RPMI7951 (cell line): ENCODE measurements at regions not wholly inside any gene's neighbourhood (a gene's known extent, or its start where the extent isn't known, plus 50 kb on each side); places are given as distances from the start of the nearest gene placed in this dataset.
"Not testable (repeated sequence)": the region's sequence is repeated elsewhere in the genome, so short reads cannot be mapped to it uniquely, and the experiment has no call there.

Source experiments
- DNase-seq: peaks from one replicate; pipeline ENCODE4 v3.0.0-alpha.2; 2012; ENCODE audit warnings: low read depth

DNA sequence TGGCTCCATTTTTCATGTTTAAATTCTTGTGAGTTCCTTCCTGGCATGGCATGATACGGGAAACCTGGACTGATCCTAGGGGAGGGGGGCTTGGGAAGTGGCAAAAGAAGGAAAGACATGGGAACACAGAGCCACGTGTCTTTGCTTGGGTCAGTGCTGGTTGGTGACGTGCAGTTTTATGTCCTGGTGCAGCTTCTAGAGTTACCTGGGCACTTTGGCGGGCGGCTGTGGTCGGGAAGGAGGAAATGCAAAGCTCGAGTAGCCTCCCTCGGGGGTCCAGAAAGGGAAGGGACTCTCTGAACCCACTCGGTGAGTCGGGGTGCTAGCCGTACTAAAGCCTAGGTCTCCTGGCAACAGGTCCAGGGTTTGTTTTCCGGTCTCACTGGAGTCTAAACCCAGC lies 94.6 kb downstream of the APOB start:
- no peak for DNase-seq

DNA sequence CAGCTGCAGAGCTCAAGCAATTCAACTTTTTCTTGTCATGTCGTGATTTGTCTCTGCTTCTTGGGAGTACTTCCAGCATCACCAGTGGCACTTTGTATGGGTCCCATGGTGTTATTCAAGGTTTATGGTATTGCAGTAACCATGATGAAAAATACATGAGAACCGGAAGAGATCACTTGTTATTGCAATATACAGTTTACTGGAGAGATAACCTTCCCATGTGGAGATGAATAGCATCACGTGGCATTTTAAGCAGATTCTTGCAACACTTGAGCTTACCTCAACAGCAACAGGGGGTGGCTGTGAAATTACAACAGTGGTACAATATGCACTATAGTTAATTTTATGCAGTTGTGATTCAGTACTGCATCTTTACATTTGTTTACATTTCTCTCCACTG lies 97.4 kb downstream of the APOB start:
- DNase-seq, result no peak

DNA sequence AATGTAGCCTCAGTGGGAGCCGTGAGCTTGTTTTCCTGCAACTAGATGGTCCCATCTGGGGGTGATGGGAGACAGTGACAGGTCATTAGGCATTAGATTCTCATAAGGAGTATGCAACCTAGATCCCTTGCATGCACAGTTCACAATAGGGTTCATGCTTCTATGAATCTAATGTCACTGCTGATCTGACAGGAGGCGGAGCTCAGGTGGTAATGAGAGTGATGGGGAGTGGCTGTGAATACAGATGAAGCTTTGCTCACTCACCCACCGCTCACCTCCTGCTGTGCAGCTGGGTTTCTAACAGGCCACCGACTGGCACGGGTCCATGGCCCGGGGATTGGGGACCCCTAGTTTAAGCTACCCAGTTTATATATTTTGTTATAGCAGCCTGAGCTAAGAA lies 100.2 kb downstream of the APOB start:
- DNase-seq, result not testable (repeated sequence)

DNA sequence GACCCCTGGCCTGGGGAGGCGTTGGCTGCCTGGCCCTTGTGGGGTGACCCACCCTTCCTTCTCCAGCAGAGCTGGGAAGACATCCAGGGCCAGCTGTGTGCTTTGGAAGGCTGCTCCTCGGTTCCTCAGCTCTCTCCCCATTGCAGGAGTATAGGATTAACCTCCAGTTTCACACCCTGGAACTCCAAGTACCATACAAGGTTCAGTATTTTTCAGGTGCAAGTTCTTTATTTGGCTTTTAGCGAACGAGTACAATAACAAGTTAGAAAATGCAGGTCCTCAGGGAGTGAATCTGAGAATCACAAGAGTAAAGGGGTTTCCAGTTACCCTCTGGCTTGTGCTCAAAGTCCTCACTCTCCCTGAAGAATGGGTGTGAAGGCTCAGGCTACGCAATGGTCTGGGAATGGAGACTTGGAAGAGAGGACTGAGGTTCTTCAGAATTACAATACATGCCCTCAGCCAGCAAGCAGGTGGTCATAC lies 101.2 kb downstream of the APOB start:
- DNase-seq, result no peak

DNA sequence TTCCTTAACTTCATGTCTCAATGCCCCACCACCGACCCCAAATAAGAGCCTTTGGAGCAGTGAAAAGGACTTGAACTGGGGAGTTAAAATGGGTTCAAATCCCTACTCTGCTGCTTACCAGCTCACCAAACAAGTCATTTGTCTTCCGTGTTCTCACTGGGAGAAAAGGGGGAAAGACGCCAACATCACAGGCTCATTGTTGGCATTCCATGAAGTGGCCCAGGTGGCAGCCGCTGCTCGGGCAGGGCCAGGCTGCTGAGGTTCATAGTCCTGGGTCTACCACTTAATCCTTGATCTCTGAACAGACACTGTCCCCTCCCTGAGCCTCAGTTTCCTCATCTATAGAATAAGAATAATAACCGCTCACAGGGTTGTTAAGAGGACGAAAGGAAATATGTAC lies 103.0 kb downstream of the APOB start:
- no peak for DNase-seq

DNA sequence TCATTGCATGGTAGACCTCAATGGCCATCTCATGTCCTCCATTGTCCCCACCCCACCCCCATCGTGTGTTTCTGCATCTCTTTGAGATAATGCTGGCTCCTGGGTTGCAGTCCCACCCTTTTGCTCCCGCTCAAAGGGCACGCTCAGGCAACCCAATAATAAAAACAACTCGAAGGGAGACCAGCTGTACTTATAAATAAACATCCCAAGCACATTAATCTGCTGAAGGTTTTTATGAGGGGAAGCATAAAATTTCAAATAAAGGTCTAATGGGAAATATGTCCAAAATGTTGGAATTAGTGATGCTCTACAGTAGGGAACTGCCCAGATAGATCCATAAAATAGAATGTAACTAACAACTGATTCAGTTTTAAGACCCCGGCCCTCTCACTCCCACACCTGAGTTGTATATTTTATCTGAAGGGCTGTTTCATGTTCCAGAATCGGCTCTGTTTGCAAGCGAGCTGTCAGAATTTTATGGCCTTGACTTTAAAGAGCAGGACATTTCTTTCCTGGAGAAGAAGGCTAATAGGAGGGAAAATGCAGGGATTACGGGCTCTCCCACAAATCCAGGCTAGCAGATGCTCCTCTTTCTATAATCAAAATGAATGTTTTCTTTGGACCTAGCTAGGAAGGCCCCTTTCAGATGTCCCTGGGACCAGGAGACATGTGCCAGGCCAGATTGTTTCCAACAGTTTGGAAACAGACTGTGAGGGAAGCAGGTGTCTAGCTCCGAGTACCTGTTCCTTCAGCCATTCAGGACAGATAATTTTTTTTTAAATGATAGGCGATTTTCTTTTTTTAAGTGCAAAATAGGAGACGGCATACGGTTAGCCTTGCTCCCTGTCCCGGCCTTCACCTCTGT lies 103.7 kb downstream of the APOB start:
- no peak for DNase-seq

DNA sequence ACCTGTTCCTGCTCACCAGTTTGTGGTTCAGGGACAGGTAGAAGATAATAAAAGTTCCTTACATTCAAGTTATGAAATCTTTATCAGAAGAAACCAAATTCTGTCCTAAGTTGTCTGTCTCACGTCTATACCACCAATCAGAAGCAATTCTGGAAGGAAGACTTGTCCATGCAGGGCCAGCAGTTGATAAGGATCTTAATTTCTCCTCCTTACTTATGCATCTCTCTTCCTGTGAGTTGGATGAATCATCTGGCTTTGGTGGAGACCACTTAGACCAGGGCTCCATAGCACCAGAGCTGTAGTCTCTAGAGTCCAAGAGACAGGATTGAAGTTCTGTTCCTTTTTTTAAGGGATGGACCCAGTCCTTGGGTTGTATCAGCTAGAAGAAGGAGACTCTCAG lies 106.5 kb downstream of the APOB start:
- no peak for DNase-seq

DNA sequence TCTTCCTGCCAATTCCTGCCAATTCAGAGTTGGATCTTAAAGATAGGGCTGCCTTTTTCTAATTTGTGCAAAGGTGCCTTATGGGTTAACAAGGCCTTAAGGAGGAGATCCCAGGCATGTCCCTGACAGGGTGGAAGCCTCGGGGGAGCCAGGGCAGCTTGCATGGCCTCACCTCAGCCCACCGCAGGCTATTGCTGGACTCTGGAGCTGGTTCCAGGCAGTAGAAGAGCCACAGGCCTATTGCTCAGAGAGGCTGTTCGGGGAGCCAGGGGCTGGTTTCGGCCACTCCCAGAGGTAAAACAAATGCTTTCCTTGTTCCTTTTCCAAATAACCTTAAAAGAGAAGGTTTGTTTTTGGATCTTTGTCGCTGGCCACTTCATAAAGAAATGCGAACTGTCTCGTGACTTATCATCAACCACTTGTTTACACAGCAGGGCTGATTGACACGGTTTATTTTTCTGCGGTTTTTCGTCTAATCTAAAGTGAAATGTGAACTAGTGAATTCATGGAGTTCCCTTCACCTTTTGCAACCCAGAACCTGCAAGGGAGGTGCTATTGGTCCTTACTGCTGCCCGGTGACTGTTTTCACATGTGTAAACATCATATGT lies 108.6 kb downstream of the APOB start:
- no peak for DNase-seq

DNA sequence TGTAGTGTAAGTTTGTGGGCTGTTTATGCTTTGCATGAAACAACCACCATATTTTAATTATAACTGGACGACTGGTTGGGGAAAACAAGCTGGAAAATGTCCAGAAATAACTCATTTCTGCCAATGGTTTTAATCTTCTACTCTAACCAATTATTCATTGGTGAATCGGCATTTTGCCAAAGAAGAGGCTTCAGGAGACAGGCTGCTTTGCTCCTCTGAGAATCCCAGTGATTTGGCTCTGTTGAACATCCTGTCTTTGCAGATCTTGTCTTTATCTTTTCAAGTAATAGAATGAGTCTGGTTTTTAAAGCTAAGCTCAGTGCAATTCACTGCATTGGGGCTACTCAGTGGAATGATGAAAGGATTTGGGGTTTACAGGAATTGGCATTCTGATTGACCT lies 109.6 kb downstream of the APOB start:
- DNase-seq, result no peak

DNA sequence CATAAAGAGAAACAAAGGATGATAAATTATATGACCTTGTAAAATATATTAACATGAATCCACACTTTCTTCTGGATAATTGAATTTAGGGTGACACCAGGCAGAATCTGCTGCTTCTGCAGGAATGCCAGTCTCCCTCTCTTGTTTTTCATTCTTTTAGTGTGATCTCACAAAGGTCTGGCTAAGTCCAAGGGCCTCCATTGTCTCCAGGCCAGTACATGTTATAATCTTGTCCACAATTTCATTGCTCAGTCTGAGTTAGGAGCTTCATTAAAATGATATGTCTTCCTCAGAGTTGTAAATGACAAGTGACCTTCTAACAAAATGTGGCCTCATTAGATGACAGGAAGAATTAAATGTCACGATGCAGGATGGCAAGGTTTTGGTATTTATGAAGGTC lies 110.2 kb downstream of the APOB start:
- DNase-seq, result no peak

DNA sequence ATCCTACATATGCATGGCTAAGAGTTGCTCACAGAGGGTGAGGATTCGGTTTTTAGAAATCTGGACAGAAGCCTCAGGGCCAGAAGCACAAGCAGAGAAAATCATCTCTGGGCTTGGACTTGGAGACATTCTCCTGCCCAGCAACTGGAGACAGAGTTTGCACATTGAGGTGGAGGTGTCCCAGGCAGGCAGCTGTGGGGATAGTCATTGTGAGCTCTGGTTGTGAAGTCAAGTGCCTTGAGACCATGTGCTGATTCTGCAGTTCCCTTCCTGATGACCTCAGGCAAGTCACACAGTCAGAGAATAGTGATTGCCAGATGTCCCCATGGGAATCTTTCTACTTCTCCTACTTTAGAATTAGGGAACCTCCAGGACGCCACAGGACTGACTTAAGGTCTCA lies 108.4 kb upstream of the LDAH start:
- no peak for DNase-seq

DNA sequence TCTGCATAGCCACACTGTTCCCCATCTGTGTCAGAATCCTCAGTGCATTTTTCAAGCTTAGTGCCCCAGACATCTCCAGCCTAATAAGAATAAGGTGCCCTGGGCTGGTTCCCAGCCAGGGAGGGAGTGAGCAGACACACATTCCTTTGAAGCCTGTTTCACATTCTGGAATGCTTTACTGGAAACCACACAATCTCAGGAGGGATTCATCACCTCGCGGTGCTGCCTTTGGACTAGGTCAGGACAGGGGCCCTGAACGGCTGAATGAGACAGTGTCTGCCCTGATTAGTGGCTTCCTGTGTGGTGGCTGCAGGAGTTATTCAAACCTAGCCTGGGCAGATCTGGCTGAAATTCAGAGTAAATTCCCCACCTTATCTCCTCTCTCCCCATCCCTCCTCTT lies 108.0 kb upstream of the LDAH start:
- DNase-seq, result peak; percentile 40

DNA sequence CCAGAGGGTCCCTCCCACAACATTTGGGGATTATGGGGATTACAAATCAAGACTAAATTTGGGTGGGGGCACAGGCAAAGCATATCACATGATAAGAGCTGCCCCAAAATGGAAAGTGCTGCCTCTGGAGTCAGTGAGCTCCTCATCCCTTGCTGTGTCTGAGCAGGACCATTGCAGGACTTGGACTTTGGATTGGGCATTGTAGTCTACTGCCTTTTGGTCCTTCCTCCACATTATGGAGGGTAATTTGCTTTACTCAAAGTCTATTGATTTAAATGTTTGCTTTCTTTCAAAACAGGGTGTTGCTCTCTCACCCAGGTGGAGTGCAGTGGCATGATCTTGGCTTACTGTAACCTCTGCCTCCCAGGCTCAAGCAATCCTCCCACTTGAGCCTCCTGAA lies 106.8 kb upstream of the LDAH start:
- no peak for DNase-seq

DNA sequence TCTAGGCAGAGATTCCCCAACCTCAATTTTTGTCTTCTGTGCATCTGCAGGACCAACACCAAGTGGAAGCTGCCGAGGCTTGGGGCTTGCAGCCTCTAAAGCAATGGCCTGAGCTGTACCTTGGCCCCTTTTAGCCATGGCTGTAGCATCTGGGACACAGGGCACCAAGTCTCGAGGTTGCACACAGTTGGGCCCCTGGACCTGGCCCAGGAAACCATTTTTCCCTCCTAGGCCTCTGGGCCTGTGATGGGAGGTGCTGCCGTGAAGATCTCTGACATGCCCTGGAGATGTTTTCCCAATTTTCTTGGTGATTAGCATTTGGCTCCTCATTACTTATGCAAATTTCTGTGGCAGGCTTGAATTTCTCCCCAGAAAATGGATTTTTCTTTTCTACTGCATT lies 105.7 kb upstream of the LDAH start:
- no peak for DNase-seq

DNA sequence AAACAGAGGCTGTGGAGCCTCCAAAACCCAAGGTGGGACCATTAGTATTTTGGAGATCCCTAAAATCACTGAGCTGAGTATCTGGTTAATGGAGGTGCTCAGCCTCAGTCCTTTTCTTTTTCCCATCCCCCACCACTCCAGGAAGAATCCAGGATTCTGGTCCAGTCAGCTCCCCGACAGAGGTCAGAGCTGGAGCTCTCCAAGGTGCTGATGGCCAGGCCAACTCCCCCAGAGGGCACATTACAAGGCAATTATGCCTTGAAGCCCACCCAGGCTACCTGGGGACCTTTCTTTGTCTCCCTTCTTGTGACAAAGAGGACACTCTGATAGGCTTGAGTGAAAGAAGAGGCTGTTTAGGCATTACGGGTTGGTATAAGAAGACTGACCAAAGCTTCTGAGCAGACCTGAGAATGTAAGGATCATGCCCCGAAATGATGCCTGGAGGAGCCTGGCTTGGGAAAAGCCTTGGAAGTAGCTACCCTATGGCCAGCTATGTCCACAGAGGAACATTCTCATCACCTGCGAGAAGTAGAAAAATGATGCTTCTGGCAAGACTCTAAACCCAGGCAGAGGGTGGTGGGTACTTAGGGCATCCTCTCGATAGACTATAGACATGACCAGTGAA lies 102.5 kb upstream of the LDAH start:
- DNase-seq, result no peak

DNA sequence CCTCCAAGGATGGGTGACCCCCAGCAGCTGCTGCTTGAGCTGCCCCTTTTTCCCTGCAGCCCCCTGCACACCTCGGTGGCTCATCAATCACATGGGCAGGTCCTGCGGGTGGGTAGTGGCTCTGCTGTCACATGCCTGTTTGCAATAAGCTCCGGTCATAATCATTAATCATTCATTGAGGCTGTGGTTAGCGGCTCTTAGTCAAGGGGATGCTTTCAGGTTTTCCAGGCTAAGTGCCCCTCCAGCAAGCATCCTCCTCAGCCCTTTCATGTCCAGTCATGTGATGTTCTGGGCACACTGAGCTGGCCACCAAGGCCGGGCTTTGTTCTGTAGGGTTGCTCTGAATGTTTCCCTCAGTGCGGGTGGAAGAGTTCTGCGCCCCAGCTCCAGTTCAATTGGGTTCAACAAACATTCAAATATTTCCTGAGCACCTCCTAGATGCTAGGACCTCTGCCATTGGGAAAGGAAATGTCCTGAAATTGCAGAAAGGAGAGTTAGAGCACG lies 96.4 kb upstream of the LDAH start:
- no peak for DNase-seq

DNA sequence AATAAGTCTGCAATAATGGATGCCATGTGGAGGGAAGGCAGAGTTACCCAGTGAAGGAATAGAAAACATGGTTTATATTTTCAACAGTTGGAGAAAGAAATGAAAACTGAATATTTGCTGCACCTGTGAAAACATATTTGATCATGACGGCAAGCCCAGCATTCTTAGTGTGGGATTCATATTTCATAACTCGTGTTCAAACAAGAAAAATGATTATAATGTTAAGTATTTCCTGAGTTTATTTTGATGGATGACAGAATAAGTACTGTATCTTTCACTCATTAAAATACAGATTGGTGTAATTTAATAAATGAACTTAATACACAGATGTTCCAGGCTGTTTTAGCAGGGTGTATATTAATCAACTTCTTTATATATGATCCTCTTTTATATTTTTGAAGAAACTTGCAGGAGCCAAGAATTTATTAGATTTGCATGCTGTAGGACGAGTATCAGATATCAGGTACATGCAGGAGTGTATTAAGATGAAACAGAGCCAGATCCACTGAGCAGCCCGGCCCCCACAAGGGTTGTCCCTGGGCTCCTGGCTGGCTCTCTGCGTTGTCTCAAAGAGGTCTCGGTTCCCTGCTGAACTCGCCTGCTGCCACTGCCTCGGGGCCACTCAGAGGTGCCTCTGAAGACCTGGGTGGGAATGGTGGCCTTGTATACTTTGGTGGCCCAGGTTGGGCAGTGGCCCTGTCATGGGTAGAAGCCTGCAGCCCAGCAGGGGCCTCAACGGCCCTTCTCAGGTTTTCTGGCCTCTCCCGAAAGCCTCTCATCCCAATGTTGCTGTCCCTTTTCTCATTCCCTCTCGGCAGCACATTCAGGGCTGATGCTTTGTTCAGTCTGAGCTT lies 95.0 kb upstream of the LDAH start:
- no peak for DNase-seq

DNA sequence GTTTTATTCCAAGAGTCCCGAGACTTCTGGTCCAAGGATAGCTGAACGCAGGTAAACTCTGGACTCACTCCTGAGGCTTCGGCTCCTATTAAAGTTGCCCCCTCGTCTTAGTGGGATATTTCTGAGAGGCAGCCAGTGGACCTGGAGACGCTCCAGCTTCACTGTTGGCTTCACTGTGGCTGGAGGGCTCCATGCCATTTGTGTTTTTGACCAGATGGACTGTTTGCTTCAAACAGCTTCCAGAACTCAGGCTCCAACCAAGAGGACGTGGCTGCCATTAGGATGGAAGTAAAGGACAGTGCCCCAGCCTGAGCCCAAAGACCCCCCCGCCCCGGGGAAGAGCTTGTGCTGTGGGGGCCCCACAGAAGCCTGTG lies 94.4 kb upstream of the LDAH start:
- no peak for DNase-seq

DNA sequence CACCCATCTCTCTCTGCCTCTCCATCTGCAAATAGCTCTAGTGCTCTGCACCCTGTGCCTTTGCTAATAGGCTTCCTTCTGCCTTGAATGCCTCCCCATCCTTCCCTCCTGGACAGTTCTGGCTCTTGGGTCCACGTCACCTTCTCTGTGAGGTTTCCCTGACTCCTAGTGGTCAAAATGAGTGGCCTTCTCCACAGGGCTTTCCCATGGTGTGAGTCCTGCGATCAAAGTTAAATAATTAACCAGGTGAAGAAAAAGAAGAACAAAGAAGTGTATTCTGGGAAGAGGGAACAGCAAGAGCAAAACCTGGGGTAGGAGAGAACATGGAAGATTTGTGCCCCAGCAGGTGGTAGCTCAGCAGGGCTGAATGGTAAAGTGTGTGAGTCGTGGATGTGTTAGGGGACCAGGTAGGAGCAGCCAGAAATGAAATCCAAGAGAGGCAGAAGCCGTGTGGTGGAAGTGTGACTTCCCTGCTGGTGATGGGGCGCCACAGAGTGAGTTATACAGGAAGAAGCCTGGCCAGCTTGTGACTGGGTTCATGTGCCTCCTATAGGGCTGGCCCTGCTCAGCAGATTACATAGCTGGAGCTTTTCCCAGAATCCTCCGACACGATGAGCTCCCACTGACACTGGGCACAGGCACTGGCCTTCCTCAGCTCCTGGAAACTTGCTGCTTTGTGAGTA lies 93.8 kb upstream of the LDAH start:
- no peak for DNase-seq

DNA sequence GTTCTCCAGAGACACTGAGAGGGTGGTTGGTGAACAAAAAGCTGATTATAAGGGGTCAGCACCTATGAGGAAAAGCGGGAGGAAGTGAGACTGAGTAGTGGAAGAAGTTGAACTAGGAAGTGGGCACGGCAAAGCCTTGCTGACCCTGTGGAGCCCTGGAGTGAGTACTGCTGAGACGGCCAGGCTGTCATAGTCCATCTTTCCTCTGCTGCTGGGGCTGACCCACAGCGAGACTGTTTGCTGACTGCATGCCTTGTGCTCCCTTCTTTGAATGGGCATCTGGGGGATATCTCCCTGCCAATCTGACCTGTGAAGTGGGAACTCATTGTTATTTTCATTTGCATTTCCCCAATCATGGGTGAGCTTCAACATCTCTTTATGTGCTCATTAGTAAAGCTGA lies 92.4 kb upstream of the LDAH start:
- DNase-seq, result no peak

DNA sequence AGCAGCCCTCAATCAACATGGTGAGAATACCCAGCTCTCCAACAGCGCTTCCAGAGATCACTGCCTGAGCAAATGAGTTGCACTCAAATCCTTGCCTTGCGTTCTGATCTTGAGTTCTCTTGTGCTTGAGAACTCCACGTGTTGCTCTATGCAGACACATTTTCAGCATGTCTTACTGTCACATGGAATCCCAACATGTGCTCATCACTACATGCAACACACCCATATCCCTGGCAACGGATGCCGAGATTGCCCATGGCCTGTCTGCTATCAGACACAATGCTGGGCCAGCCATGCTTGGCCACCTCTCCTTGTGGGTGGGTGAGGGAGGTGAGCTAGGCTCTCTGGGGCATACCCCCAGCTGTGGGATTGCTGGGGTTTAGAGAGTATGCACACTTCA lies 91.9 kb upstream of the LDAH start:
- DNase-seq, result no peak
